K562 (cell line): ENCODE measurements at regions not wholly inside any gene's neighbourhood (a gene's known extent, or its start where the extent isn't known, plus 50 kb on each side); places are given as distances from the start of the nearest gene placed in this dataset.

ENCODE experiments used
- ATAC-seq: fragments of 200-7000 bp; cut with Tn5 transposase; 3 replicates; pipeline ENCODE4 v1.9.1; 2020; ENCODE audit warnings: moderate library complexity
- BruUV-seq: library from RNA; stranded (reverse); fragments of 400-500 nt; replicated peaks from 2 replicates; lab custom pipeline; 2021; lab: Mats Ljungman, UMichigan
- CTCF ChIA-PET: fragments of 300-600 bp; formaldehyde crosslinking; extraction: SDS; loops from one replicate; lab custom pipeline; 2021; ENCODE audit warnings: low intra/inter-chr PET ratio; lab: Yijun Ruan, JAX
- POLR2A ChIA-PET: fragments of 300-600, 350-650 bp; sonication (Branson Sonifier 250); formaldehyde crosslinking; extraction: SDS; loops from one replicate; lab custom pipeline; 2021; ENCODE audit warnings: antibody characterized with exemption, inconsistent platforms; lab: Yijun Ruan, JAX
- DNase-seq, 4 experiments: peaks; one replicate each; pipeline versions ENCODE4 v3.0.0 to v3.0.0-alpha.2; 2011 to 2018; ENCODE audit warnings: low spot score in 3 of 4, mixed read lengths in 3 of 4; ENCODE audit errors: extremely low read depth in 1 of 4
- FAIRE-seq: peaks from 2 replicates; lab custom pipeline; 2011; peaks lifted over from hg19 to GRCh38; lab: Jason Lieb, UNC
- H2AFZ ChIP-seq: 2 replicates; pipeline ENCODE4 v1.6.0; 2011; ENCODE audit warnings: low read depth, low read length, control low read depth, inconsistent platforms
- H3K27ac ChIP-seq: fragments of 200-600 bp; 3 replicates; pipeline ENCODE4 v1.8.0; 2011; ENCODE audit warnings: low read depth, mild to moderate bottlenecking, control low read depth, inconsistent platforms, low read length, moderate library complexity, mixed read lengths; ENCODE audit errors: extremely low read depth
- H3K27me3 ChIP-seq, 2 experiments: fragments of 300-600 bp in 1 of 2; 2 replicates in 1 of 2; 3 replicates in 1 of 2; pipeline versions ENCODE4 v1.6.0 to v1.8.0; 2011; ENCODE audit warnings: inconsistent platforms in 2 of 2, low read length in 2 of 2, mild to moderate bottlenecking in 1 of 2, mixed read lengths in 1 of 2, moderate library complexity in 1 of 2; ENCODE audit not compliant: control insufficient read depth in 2 of 2, insufficient read depth in 2 of 2
- H3K36me3 ChIP-seq: fragments of 300-600 bp; 3 replicates; pipeline ENCODE4 v1.8.0; 2011; ENCODE audit warnings: mild to moderate bottlenecking, low read length, inconsistent platforms; ENCODE audit not compliant: control insufficient read depth, insufficient read depth
- H3K4me1 ChIP-seq, 2 experiments: fragments of 200-600 bp in 1 of 2; replicated peaks in 1 of 2; 2 replicates in 1 of 2; 3 replicates in 1 of 2; pipeline versions ENCODE4 v1.5.1 to v1.8.0; 2011; ENCODE audit warnings: inconsistent platforms in 2 of 2, low read length in 2 of 2, mild to moderate bottlenecking in 1 of 2, mixed read lengths in 1 of 2, moderate library complexity in 1 of 2; ENCODE audit not compliant: control insufficient read depth in 2 of 2, insufficient read depth in 2 of 2
- H3K4me2 ChIP-seq: 2 replicates; pipeline ENCODE4 v1.6.1; 2011; ENCODE audit warnings: low read length, control low read depth, inconsistent platforms, mixed read lengths; ENCODE audit not compliant: insufficient read depth
- H3K4me3 ChIP-seq: fragments of 200-600 bp; sonication (generic), shearing (Covaris generic); 2 replicates; pipeline ENCODE4 v1.5.1; 2016; ENCODE audit warnings: control low read depth, inconsistent platforms
- H3K79me2 ChIP-seq: fragments of 200-600 bp; 3 replicates; pipeline ENCODE4 v1.8.0; 2011; ENCODE audit warnings: low read length, inconsistent platforms; ENCODE audit not compliant: control insufficient read depth, insufficient read depth
- H3K9ac ChIP-seq, 2 experiments: 2 replicates each; pipeline versions ENCODE4 v1.6.0 to v1.6.1; 2011; ENCODE audit warnings: low read depth in 2 of 2, low read length in 2 of 2, control low read depth in 1 of 2, inconsistent platforms in 1 of 2, mild to moderate bottlenecking in 1 of 2, mixed read lengths in 1 of 2; ENCODE audit not compliant: insufficient read depth in 1 of 2
- H3K9me1 ChIP-seq: one replicate; pipeline ENCODE4 v1.6.0; 2011; ENCODE audit warnings: inconsistent platforms, mild to moderate bottlenecking, low read length, moderate library complexity; ENCODE audit not compliant: control insufficient read depth, insufficient read depth
- H3K9me3 ChIP-seq: replicated peaks from 2 replicates; pipeline ENCODE4 v1.5.1; 2011; ENCODE audit warnings: low read depth, low read length, inconsistent platforms; ENCODE audit not compliant: control insufficient read depth, insufficient read depth
- H4K20me1 ChIP-seq: replicated peaks from 2 replicates; pipeline ENCODE4 v1.6.1; 2011; ENCODE audit warnings: low read length, inconsistent platforms, mixed read lengths; ENCODE audit not compliant: control insufficient read depth, insufficient read depth
- ARNT ChIP-seq, 2 experiments: fragments of 450-650 bp; IDR thresholded peaks; 2 replicates each; pipeline ENCODE4 v1.6.1; 2016; ENCODE audit warnings: mild to moderate bottlenecking in 1 of 2
- CBX3 ChIP-seq, 2 experiments: IDR thresholded peaks; 1 replicate in 1 of 2; 2 replicates in 1 of 2; pipeline ENCODE4 v1.6.1; 2012; ENCODE audit warnings: inconsistent platforms in 2 of 2, low read length in 2 of 2, borderline replicate concordance in 1 of 2, control low read depth in 1 of 2
- ELF4 ChIP-seq: fragments of 450-650 bp; formaldehyde crosslinking; IDR thresholded peaks from 2 replicates; pipeline ENCODE4 v1.4.0; 2022; ENCODE audit warnings: missing genetic modification characterization
- MECOM ChIP-seq: fragments of 250-450 bp; sonication (Bioruptor Pico); IDR thresholded peaks from 2 replicates; pipeline ENCODE4 v1.8.0; 2022; ENCODE audit warnings: inconsistent platforms
- MEIS2 ChIP-seq: fragments of 450-650 bp; IDR thresholded peaks from 2 replicates; pipeline ENCODE4 v1.6.1; 2014; ENCODE audit warnings: mild to moderate bottlenecking; ENCODE audit not compliant: partially characterized antibody
- RBM22 ChIP-seq: fragments of 200-400 bp; formaldehyde crosslinking; IDR thresholded peaks from 2 replicates; pipeline ENCODE4 v1.6.1; 2018; ENCODE audit warnings: low read length, low read depth; ENCODE audit not compliant: poor library complexity, severe bottlenecking
- RFX1 ChIP-seq: fragments of 450-650 bp; IDR thresholded peaks from 2 replicates; pipeline ENCODE4 v1.6.1; 2016; ENCODE audit warnings: mild to moderate bottlenecking, moderate library complexity
- SIX5 ChIP-seq, 2 experiments: IDR thresholded peaks; 2 replicates each; pipeline ENCODE4 v1.6.1; 2011; ENCODE audit warnings: low read length in 2 of 2, borderline replicate concordance in 1 of 2, low read depth in 1 of 2, mild to moderate bottlenecking in 1 of 2, moderate library complexity in 1 of 2; ENCODE audit not compliant: insufficient read depth in 1 of 2
- TBP ChIP-seq: optimal IDR thresholded peaks from 2 replicates; pipeline ENCODE3; 2011; ENCODE audit warnings: low read depth, low read length, improper control_type of control experiment
- TFE3 ChIP-seq: fragments of 450-650 bp; formaldehyde crosslinking; IDR thresholded peaks from 2 replicates; pipeline ENCODE4 v1.4.0; 2020; ENCODE audit warnings: mild to moderate bottlenecking, mixed read lengths
- ZFP91 ChIP-seq: sonication (generic); formaldehyde crosslinking; IDR thresholded peaks from 2 replicates; pipeline ENCODE4 v1.8.0; 2022; ENCODE audit warnings: mild to moderate bottlenecking, missing genetic modification reagents
- ZNF134 ChIP-seq: fragments of 250-450 bp; sonication (Bioruptor Pico); conservative IDR thresholded peaks from 2 replicates; pipeline ENCODE4 v1.4.0; 2020
- ZNF274 ChIP-seq: IDR thresholded peaks from 2 replicates; pipeline ENCODE4 v1.6.1; 2011; ENCODE audit warnings: low read depth, mild to moderate bottlenecking, low read length, moderate library complexity, borderline replicate concordance
- ZNF395 ChIP-seq: fragments of 200-800 bp; sonication (Bioruptor generic); IDR thresholded peaks from 2 replicates; pipeline ENCODE4 v1.6.1; 2017; ENCODE audit warnings: missing genetic modification characterization, missing compliant biosample characterization
- ZNF75A ChIP-seq: fragments of 450-650 bp; formaldehyde crosslinking; IDR thresholded peaks from 2 replicates; pipeline ENCODE4 v1.4.0; 2020; ENCODE audit warnings: mild to moderate bottlenecking
- WGBS: fragments of 100-300 bp; shearing (Covaris generic); methylation state at CpG from one replicate; pipeline ENCODE4 v1.1.6; 2016; ENCODE audit warnings: low coverage, mixed read lengths; ENCODE audit not compliant: insufficient coverage; ENCODE audit errors: missing lambda C conversion rate; 5-methylcytosine and 5-hydroxymethylcytosine counted together
- in situ Hi-C: fragments of 300-500 bp; cut with MboI; formaldehyde crosslinking; loops from 4 replicates; pipeline ENCODE4 v1.15.0; 2018; ENCODE audit warnings: inconsistent platforms, mixed read lengths
- intact Hi-C: fragments of 100-400 bp; cut with micrococcal nuclease; formaldehyde crosslinking; loops from 2 replicates; pipeline ENCODE4 v1.14.2; 2022
- TF ChIP-seq, protein P1 (sequence below): fragments of 450-650 bp; formaldehyde crosslinking; IDR thresholded peaks from 2 replicates; pipeline ENCODE4 v1.4.0; 2022; ENCODE audit warnings: missing genetic modification characterization
- TF ChIP-seq, protein P2 (sequence below): fragments of 250-450 bp; sonication (Bioruptor Pico); IDR thresholded peaks from 2 replicates; pipeline ENCODE4 v1.4.0; 2020; ENCODE audit warnings: borderline replicate concordance

- intact Hi-C loops (no loop called here), in situ Hi-C loops (no loop called here)
- no peak overlapping the region for H3K27ac ChIP-seq
- no peaks in the 10 kb centered on the region for H3K4me1 ChIP-seq
- H3K4me3 ChIP-seq = no peak overlapping the region
- no peaks in the 10 kb centered on the region for H4K20me1 ChIP-seq
- no peaks in the 10 kb centered on the region for H3K36me3 ChIP-seq
- 8% methylated on average over 3 of the region's 3 CpGs for WGBS
- FAIRE-seq (no peak), DNase-seq (no peak), ATAC-seq (no peak)
- H3K79me2 ChIP-seq = no peaks in the 10 kb centered on the region
- no peak overlapping the region for H3K9ac ChIP-seq
- CTCF ChIA-PET = no interaction called here
- no peak overlapping the region for H3K4me2 ChIP-seq
- no peaks in the 10 kb centered on the region for H3K27me3 ChIP-seq
- POLR2A ChIA-PET = no interaction called here
- no peaks in the 10 kb centered on the region for H3K9me3 ChIP-seq
- no peaks in the 10 kb centered on the region for H3K9me1 ChIP-seq
- BruUV-seq = no TSS peak
- no peak overlapping the region for H2AFZ ChIP-seq
- TF ChIP-seq MEIS2 (no peak), TFE3 (CRISPR knock-in tag) (no peak), ZNF75A (no peak), RFX1 (no peak), TBP (no peak), ZNF274 (no peak), ZNF395 (CRISPR knock-in tag) (no peak), RBM22 (no peak), SIX5 (IDR thresholded peaks at IDR 0.05; ENCODE audit: borderline replicate concordance in 1 of 2, insufficient read depth in 1 of 2, low read depth in 1 of 2, low read length in 2 of 2) (no peak), ELF4 (CRISPR knock-in tag) (no peak), ZNF134 (CRISPR knock-in tag) (no peak), ARNT (IDR thresholded peaks at IDR 0.05) (no peak), MECOM (CRISPR knock-in tag) (no peak), CBX3 (IDR thresholded peaks at IDR 0.05; ENCODE audit: borderline replicate concordance in 1 of 2, low read length in 2 of 2) (no peak), ZFP91 (CRISPR knock-in tag) (no peak)
- TF ChIP-seq, protein P1, sequence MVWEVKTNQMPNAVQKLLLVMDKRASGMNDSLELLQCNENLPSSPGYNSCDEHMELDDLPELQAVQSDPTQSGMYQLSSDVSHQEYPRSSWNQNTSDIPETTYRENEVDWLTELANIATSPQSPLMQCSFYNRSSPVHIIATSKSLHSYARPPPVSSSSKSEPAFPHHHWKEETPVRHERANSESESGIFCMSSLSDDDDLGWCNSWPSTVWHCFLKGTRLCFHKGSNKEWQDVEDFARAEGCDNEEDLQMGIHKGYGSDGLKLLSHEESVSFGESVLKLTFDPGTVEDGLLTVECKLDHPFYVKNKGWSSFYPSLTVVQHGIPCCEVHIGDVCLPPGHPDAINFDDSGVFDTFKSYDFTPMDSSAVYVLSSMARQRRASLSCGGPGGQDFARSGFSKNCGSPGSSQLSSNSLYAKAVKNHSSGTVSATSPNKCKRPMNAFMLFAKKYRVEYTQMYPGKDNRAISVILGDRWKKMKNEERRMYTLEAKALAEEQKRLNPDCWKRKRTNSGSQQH = no peak
- TF ChIP-seq, protein P2, sequence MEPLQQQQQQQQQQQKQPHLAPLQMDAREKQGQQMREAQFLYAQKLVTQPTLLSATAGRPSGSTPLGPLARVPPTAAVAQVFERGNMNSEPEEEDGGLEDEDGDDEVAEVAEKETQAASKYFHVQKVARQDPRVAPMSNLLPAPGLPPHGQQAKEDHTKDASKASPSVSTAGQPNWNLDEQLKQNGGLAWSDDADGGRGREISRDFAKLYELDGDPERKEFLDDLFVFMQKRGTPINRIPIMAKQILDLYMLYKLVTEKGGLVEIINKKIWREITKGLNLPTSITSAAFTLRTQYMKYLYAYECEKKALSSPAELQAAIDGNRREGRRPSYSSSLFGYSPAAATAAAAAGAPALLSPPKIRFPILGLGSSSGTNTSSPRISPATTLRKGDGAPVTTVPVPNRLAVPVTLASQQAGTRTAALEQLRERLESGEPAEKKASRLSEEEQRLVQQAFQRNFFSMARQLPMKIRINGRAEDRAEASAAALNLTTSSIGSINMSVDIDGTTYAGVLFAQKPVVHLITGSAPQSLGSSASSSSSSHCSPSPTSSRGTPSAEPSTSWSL (CRISPR knock-in tag) = no peak
Measured at GRCh38 chr13:61215601-61216000, 200.0 kb downstream of the PCDH20 start.
